ENCODE measurements at regions not wholly inside any gene's neighbourhood (a gene's known extent, or its start where the extent isn't known, plus 50 kb on each side); places are given as distances from the start of the nearest gene placed in this dataset.

- CTCF ChIA-PET (ENCODE audit: low intra/inter-chr PET ratio, low total read pairs) = no interaction called here
- Histone ChIP-seq H3K36me3 (replicated peaks in 1 of 2; ENCODE audit: control insufficient read depth in 1 of 2, insufficient read depth in 2 of 2, low read length in 2 of 2) (no peaks in the 10 kb centered on the region), H3K4me3 (replicated peaks in 1 of 3; ENCODE audit: insufficient read depth in 1 of 3, low read depth in 2 of 3, low read length in 3 of 3) (no peak overlapping the region), H3K4me2 (ENCODE audit: low read depth, low read length) (no peak overlapping the region), H3K9ac (ENCODE audit: insufficient read depth, low read depth, low read length) (no peak overlapping the region), H3K4me1 (ENCODE audit: insufficient read depth, low read length) (peaks cover 5% of the 10 kb centered on the region), H3K27ac (ENCODE audit: extremely low read length, insufficient read depth, low read length) (no peak overlapping the region), H3K79me2 (ENCODE audit: insufficient read depth, low read length) (no peaks in the 10 kb centered on the region), H3K9me3 (ENCODE audit: low read length) (no peaks in the 10 kb centered on the region), H4K20me1 (ENCODE audit: insufficient read depth, low read length) (no peaks in the 10 kb centered on the region), H2AFZ (ENCODE audit: low read length) (no peak overlapping the region), H3K27me3 (ENCODE audit: control insufficient read depth in 1 of 2, insufficient read depth in 2 of 2, low read length in 2 of 2) (no peaks in the 10 kb centered on the region)
- no TSS peak for BruUV-seq (replicated peaks)
- WGBS (ENCODE audit: low lambda C conversion rate) = 37% methylated on average over 3 of the region's 3 CpGs
- in situ Hi-C loops (cut with HindIII; ENCODE audit: extremely low pct_ligation_motif_present, low pct_unique_long_range_greater_than_20kb) = no loop called here
- intact Hi-C loops (cut with micrococcal nuclease; ENCODE audit: unreplicated experiment) = loop anchor here (10.0 kb wide), 2 partner anchors 124 to 296 kb away; partner anchors contain the start of gene TBL1XR1
- no peak for ATAC-seq
- TF ChIP-seq ARNT2 (CRISPR knock-in tag; IDR thresholded peaks at IDR 0.05; ENCODE audit: low read depth) (no peak), YY1 (IDR thresholded peaks at IDR 0.05; ENCODE audit: insufficient read depth, insufficient replicate concordance, low read depth, low read length) (no peak), ZNF260 (CRISPR knock-in tag; IDR thresholded peaks at IDR 0.05; ENCODE audit: borderline replicate concordance, low read depth) (no peak), THAP11 (CRISPR knock-in tag; IDR thresholded peaks at IDR 0.05) (no peak), ATF1 (CRISPR knock-in tag; IDR thresholded peaks at IDR 0.05) (no peak)
- TF ChIP-seq, protein P1, sequence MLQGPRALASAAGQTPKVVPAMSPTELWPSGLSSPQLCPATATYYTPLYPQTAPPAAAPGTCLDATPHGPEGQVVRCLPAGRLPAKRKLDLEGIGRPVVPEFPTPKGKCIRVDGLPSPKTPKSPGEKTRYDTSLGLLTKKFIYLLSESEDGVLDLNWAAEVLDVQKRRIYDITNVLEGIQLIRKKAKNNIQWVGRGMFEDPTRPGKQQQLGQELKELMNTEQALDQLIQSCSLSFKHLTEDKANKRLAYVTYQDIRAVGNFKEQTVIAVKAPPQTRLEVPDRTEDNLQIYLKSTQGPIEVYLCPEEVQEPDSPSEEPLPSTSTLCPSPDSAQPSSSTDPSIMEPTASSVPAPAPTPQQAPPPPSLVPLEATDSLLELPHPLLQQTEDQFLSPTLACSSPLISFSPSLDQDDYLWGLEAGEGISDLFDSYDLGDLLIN (CRISPR knock-in tag; IDR thresholded peaks at IDR 0.05; ENCODE audit: borderline replicate concordance) = no peak
- DNase-seq (ENCODE audit: low spot score) = no peak
- no peak for FAIRE-seq
- POLR2A ChIA-PET = no interaction called here
Measured at GRCh38 chr3:177490626-177491025, 293.3 kb upstream of the TBL1XR1 start.

DNA sequence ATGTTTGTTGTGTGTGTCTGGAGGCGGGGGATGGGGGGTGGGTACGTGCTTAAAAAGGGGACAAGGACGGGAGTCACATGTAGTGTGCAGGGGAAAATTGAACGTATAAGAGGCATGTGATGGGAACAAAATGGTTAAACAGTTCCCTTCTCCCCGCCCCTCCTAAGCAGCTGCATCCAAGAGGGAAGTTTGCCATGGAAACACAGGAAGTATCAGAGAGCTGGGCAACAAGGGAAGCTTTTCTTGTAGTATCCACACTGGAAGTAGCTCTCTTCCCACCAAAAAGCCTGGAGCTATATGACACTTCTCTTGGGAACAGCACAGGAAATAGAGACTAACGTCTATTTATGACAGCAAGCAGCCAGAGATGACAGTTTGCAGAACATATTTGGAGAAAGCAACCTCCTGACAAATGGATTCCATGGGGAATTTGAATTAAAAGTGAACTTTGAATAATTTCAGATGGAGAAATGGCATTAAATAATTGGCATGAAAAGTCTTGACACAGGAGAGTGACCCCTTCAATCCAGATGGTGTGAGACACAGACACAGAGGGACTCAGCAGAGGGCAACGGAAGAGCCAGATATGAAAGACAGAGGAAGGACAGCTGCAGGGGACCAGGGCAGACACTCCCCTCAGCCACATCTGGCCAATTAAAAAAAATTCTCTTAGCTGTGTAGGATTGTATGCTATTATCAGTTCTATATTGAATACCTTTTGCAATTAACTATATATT lies 294.2 kb upstream of the TBL1XR1 start:
- ChIA-PET CTCF (ENCODE audit: low intra/inter-chr PET ratio, low total read pairs) (no interaction called here), POLR2A (no interaction called here)
- intact Hi-C loops (cut with micrococcal nuclease; ENCODE audit: unreplicated experiment) = loop anchor here (10.0 kb wide), 2 partner anchors 123 to 297 kb away; partner anchors contain the start of gene TBL1XR1
- TF ChIP-seq RCOR2 (CRISPR knock-in tag; IDR thresholded peaks at IDR 0.05) (no peak), ZNF652 (CRISPR knock-in tag; IDR thresholded peaks at IDR 0.05; ENCODE audit: borderline replicate concordance, low read depth) (peak; percentile 65)
- Histone ChIP-seq H3K4me3 (replicated peaks in 1 of 3; ENCODE audit: insufficient read depth in 1 of 3, low read depth in 2 of 3, low read length in 3 of 3) (no peak overlapping the region), H3K9me3 (ENCODE audit: low read length) (no peaks in the 10 kb centered on the region), H4K20me1 (ENCODE audit: insufficient read depth, low read length) (no peaks in the 10 kb centered on the region), H3K4me2 (ENCODE audit: low read depth, low read length) (no peak overlapping the region), H3K27ac (ENCODE audit: extremely low read length, insufficient read depth, low read length) (no peak overlapping the region), H3K9ac (ENCODE audit: insufficient read depth, low read depth, low read length) (no peak overlapping the region), H2AFZ (ENCODE audit: low read length) (no peak overlapping the region), H3K27me3 (ENCODE audit: control insufficient read depth in 1 of 2, insufficient read depth in 2 of 2, low read length in 2 of 2) (no peaks in the 10 kb centered on the region), H3K36me3 (replicated peaks in 1 of 2; ENCODE audit: control insufficient read depth in 1 of 2, insufficient read depth in 2 of 2, low read length in 2 of 2) (no peaks in the 10 kb centered on the region), H3K79me2 (ENCODE audit: insufficient read depth, low read length) (no peaks in the 10 kb centered on the region), H3K4me1 (ENCODE audit: insufficient read depth, low read length) (peaks cover 14% of the 10 kb centered on the region)
- in situ Hi-C loops (cut with HindIII; ENCODE audit: extremely low pct_ligation_motif_present, low pct_unique_long_range_greater_than_20kb) = no loop called here
- FAIRE-seq (no peak), ATAC-seq (no peak), DNase-seq (ENCODE audit: low spot score) (no peak)
- WGBS (ENCODE audit: low lambda C conversion rate) = 45% methylated on average over 7 of the region's 7 CpGs
- no TSS peak for BruUV-seq (replicated peaks)
